Activated CD4-positive, alpha-beta T cell treated with anti-CD3 and anti-CD28 coated beads, Interleukin-2, Interleukin-4, amounts not matched to agents 100 ng/mL and 50 ng/mL, durations not matched to agents 16 hours and 8 hours (primary cell): ENCODE measurements at regions not wholly inside any gene's neighbourhood (a gene's known extent, or its start where the extent isn't known, plus 50 kb on each side); places are given as distances from the start of the nearest gene placed in this dataset.

ENCODE experiments used
- DNase-seq: peaks from one replicate; pipeline ENCODE4 v3.0.0-alpha.2; 2020; ENCODE audit warnings: low spot score

DNA sequence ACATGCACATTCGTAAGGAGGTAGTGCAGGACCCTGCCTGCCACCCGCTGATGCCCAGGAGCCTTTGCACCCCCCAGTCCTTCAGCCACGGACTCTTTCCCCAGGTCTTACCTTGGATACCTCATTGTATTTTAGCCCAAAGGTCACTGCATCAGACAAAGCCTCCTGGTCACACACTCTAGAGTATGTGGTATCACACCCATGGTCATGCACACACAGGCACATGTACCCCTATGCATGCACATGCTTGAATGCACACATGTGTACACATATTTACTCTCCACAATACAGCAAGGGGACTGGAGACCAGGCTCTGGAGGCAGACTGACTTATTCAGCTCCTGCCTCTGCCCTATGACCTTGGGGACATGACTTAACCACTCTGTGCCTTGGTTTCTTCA, 357.5 kb downstream of the C16orf95 start:
- no peak for DNase-seq

DNA sequence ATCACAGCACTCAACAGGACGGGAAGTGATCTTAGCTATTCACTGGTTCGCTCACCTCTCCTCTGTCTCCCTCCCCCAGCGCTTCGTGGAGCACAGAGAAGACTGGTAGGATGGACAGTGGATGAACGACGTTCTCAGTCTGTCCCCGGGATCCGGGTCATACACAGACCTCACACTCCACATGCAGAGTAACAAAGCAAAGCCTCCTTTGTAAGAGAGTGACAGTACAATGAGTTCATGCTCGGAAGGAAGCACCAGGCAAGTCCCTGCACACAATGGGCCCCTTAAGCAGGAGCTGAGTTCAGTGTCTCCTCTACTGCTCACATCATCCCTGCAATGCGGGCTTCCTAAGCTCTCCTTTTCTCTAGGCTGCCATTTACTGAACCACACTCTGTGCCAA, 356.9 kb downstream of the C16orf95 start:
- no peak for DNase-seq

DNA sequence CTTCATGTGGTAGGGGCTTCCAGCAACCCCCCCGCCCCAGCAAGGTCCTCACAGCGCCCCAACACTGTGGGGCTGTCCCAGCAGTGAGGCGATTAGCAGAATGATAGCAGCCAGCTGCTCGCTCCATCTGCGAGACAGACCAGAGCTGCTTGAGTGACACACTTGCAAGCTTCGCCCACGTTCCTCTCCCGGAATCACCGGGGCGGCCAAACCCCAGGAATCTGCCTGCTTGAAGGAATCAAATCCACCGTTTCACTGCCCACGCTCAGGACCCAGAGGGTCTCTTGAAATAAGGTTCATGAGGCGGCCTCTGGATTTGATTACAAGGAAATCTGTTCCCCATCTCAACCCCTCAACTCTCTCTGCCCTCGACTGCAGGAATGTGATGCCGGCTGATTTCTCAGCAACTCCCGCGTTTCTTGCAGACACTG, 356.0 kb downstream of the C16orf95 start:
- DNase-seq = no peak

DNA sequence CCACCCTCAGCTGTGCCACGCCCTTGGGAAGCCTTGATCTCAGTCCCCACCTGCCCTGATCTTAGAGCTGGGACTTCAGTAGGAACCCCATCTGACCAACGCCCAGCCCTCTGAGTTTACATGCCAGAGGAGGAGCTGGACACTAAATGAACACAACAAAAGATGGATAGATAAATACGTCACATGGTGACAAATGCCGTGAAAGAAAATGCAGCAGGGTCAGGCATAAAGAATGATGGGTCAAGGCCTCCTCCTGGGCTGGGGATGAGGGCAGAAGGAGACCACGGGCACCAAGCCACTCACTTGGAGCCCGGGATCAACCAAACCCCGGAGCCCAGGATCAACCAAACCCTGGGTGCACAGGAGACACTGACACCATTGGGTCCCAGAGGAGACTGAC, 354.9 kb downstream of the C16orf95 start:
- DNase-seq = no peak

DNA sequence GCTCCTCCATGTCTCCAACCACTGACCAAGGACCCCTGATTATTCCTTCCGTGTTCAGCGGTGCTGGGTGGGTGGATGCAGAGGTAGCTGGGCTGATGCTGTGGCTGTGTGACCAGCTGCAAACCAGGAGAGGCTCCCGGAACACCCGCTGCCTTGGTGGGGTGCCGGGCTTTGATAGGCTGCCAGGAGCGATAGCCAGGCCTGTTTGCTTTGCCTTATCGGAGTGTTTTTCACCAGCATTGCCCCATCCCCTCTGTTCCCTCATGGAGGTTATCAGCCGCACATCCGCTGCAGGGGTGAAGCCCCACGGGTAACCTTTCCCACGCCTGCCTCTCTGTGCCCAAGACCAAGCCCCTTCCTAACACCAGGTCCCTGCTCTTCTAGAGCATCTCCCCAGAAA, 354.3 kb downstream of the C16orf95 start:
- no peak for DNase-seq

DNA sequence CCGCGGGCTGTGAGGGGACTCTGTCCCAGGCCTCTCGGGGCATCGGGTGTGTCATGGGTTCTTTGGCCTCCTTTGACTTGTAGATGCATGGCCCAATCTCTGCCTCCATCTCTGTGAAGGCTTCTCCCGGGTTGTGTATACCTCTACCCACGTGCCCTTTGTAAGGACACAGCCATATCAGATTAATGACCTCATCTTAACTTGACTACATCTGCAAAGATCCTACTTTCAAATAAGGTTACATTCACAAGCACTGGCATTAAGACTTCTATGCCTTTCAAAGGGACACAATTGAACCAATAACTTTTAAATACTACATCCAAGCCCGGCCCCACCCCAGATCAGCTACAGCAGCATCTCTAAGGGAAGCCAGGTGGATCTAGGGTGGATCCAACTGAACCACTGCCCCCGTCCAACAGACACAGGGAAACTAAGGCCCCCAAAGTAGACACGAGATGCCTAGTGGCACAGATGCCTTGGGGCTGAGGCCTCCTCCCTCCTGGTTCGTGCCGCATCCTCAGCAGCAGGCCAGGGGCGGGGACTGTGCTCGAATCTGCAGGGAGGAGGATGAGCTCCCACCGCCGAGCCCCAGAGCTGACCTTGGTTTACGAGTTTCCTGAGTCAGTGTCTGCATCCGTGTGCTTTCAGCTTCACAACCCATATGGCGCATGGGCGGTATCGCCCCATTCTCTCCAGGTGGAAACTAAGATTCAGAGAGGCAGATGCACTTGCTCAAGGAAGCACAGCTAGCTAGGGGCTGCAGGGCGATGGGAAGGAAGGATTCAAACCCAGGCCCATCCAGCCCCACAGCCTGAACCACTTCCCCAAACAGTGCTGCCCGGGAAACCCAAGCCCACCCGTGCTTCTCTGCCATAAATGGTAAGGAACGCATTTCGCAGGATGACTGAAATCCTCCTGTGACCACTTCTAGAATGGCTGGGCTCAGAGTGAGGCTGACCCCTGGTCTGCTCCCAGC, 353.3 kb downstream of the C16orf95 start:
- no peak for DNase-seq

DNA sequence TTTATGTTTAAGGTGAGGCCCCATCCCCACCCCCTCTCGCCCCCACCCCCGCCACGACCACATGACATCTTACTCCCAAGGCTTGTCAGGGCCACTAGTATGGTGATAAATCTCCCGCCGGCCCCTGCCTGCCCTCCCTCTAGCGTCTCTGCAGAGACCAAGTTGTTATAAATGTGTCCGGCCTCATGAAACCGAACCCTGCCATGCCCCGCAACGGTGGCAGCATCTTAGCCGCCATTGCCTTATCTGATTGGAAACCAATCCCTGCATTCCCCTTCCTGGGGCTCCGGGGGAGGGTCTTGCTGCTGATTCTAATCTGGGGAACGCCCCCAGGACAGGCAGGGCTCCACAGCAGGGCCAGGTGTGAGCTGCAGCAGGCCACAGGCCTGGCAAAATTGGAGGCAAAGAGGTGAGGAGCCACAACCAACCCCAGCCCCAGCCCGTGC, 352.4 kb downstream of the C16orf95 start:
- DNase-seq = no peak

DNA sequence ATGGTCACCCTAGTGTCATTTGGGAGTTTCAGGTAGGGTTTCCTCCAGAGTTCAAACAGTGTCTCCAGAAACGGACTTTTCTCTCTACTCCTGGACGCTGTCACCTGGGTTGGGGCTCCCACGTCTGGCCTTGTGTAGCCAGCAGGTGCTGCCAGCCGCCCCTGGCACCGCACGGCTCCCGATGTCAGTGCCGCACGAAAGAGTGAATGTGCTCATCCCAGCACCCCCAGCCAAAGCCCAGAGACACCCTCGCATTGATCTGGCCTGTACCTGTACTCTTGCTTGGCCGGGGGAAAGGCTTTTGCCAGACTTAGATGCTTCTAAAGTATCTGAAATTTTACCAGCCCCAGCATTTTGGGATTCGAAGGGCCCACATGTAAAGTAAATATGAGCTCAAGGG, 351.9 kb downstream of the C16orf95 start:
- no peak for DNase-seq

DNA sequence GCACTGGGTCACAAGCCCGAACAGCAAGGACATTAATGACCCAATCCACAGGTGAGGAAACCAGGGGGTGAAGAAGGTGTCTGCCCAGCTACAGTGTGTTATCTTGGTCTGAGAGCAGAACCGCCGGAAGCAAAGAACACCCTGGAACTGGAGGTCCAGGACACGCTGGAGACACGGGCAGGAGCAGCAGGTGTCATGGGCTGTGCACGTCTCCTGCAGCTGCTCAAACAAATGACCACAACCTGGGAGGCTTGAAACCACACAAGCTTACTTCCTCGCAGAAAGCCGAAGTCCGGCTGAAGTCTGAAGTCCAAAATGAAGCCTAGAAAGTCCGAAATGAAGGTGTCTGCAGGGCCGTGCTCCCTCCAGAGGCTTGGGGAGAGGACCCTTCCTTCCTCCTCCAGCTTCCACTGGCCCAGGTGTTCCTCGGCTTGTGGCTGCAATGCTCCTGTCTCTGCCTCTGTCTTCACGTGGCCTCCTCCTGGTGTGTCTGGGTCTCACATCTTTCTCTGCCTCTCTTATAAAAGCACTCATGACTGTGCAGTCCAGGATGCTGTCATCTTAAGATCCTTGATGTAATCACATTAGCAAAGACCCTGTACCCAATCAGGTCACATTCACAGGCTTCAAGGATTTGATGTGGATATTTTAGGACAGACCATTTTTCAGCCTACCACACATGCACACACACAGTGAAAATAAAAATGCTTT, 351.2 kb downstream of the C16orf95 start:
- no peak for DNase-seq

DNA sequence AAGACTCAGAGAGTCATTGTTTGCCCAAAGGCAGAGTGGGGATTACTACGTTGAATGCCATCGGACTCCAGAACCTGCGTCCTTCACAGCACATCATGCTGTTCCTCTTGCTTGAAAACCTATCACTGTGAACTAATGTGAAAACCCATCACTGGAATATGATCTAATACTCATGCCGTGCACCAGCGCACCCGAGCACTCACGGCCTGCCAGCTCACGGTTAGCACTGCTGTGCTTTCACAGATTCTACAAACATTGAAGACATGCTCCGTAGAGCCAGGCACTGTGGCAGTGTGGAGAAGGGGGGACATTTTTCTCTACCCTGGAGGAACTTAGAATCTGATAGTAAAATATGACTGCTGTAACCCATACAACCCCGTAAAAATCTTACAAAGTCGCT, 350.4 kb downstream of the C16orf95 start:
- DNase-seq = no peak

DNA sequence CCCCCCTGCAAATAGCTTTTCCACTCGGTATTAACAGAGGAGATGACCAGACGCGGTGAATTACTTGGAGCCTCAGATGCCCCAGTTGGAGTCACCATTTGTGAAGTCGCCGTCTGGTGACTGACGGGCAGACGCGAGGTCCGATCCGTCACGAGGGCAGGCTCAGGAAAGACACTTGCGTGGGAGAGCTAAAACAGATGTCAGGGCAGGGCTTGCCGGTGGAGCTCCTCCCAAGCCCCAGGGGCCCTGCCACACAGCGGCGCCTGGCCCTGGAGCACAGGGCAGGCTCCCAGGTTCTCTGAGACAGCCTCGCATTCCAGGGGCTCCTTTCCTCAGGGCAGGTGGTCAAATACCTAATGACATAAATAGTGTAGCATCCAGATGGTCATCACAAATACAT, 348.3 kb downstream of the C16orf95 start:
- DNase-seq = no peak

DNA sequence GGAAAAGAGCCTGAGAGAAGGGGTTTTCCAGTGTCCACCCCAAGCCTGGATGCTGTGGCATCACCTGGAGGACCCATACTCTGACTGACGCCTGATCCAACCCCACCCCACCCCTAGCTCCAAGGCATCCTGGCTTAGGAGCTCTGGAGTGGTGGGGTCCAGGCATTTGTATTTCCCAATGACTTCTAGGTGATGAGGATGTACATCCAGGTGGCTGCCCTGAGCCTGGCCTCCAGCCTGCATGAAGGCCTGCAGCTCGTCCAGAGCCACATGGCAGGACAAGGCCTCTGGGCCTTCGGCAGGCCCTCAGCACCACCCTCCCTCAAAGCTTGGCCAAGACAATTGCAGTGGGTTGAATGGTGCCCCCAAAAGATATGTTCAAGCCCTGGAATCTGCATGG, 347.5 kb downstream of the C16orf95 start:
- DNase-seq = no peak

DNA sequence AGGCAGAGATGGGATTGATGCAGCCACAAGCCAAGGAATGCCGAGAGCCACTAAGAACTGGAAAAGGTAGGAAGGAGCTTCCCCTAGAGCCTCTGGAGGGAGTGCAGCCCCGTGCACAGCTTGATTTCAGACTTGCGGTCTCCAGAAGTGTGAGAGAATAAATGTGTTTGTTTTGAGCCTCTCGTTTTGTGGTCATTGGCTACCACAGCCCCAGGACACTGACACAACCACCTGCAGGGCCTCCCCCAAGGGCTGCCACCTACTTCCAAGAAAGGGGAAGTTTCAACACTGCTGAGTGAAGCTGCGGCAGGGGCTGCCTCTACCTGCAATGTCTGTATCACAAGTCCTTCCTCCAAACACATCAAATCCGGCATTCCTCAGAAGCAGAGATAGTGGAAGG, 346.9 kb downstream of the C16orf95 start:
- DNase-seq = no peak

DNA sequence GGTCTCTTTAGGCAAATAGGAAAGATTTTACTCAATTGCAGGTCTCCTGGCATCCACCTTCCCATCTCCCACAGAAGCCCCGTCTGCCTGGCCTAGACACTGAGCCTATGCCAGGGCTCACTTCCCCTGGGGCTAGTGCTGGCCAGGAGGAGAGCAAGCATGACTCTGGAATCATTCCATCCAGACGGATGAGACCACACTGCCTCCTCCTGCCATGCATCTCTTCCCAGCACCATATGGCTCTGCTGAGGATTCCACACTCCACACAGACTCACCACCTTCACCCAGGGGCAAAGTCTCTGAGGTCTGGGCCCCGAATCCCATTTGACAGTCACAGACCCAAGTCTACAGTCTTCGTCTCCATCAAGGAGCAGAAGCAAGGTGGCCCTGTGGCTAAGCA, 346.5 kb downstream of the C16orf95 start:
- no peak for DNase-seq

DNA sequence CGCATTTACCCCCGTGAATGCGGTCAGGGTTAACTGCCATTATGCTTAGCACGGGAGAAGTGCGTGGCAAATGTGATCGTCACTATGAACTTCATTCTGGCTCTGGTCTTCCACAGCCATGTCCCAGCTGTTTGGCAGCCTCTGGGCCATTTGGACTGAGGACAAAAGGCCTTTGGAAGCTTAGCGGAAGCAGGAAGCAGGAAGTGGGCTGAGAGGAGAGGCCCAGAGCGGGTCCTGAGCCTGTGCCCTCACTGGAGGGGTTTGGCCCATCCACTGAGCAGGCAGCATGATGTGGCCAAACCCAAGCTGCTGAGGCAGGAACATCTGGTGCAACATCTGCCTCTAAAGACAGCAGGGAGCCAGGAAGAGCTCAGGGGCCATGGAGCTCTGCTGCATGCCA, 345.9 kb downstream of the C16orf95 start:
- no peak for DNase-seq

DNA sequence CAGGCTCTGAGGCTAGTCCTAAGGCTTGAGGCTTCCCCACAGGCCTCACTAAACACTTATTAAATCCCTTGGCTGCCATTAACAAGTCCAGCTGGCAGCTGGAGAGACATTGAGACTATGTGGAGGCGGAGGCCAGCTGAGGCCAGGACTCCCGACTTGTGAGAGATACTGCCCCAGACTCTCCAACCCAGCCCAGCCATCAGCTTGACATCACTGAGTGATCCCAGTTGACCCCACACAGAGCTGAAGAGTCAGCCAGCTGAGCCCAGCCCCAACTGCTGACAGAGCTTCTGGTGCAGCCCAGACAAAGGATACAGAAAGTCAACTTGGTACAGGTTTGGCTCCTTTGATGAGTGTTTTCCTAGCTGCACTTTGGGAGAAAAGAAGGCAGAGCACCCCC, 343.1 kb downstream of the C16orf95 start:
- no peak for DNase-seq

DNA sequence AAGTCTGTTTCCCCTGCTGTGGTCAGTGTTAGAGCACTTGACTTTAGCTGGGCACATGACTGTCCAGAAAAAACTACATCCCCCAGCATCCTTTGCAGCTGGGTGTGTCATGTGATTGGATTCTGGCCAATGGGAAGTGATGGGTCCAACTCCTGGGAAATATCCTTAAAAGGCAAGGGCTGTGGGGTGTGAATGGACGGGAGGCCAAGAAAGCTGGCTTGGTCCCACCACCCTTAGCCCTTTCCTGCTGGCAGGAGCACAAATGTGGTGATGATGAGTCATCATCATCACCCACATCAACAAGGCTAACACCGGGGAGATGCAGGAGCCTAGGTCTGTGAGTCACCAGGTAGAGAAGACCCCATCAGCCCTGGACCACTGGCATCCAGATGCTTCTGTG, 341.7 kb downstream of the C16orf95 start:
- DNase-seq = peak; percentile 11

DNA sequence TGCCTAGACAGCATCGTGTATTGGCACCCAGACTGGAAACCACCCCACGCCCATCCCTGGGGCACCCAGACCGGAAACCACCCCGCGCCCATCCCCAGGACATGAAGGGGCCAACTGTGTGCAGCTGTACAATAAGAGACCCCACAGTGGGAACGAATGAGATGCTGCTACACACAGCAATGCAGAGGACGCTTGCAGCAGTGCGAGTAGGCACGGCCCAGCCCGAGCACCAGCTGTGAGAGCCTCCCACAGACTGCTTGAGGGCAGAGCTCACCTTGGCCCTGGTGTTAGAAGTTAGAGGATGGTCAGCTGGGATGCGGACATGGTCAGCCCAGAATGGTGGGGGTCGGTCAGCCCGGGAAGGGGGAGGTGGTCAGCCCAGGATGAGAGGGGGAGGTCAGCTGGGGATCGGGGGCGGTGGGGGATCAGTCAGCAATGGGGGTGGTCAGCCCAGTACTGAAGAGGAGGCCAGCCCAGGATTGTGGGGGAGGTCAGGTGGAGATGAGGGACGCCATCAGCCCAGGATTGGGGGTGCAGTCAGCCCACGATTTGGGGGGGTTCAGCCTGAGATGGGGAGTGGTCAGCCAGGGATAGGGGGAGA, 340.0 kb downstream of the C16orf95 start:
- DNase-seq = no peak

DNA sequence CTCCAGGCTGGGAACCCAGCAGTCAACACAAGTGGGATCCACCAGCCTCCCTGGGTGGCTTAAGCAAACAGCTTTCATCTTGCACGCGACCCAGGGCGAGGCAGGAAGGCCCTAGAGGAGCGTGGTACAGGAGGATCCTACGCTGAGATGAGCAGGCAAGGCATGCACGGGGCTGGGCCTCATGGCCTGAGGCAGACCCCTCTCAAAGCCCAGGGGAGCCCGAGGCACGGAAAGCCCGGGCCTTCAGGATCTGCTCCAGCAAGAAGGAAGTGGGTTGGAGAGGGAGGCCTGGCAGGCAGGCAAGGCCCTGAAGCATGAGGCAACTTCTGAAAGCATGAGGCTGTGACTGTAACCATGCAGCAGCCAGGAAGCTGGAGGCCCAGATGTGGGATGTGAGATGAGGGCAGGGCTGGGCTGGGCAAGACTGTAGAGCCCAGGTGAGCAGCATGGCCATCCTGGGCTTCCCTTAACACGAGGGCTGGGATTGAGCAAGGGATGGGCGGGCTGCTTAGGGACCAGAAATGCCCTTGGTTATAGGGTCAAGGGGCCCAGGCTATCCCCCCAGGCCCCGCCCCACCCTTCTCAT, 338.7 kb downstream of the C16orf95 start:
- DNase-seq = no peak

DNA sequence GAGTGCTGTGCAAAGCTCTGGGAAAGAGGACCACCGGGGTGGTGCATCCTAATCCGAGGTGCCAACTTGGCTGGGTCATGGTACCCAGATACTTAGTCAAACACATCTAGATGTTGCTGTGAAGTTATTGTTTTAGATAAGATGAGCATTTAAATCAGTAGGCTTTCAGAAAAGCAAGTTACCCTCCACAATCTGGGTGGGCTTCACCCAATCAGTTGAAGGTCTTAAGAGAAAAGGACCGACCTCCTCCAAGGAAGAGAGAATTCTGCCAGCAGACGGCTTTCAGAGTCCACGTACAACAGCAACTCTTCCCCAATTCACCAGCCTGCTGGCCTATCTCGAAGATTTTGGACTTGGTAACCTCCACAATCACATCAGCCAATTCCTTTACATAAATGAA, 338.1 kb downstream of the C16orf95 start:
- no peak for DNase-seq

DNA sequence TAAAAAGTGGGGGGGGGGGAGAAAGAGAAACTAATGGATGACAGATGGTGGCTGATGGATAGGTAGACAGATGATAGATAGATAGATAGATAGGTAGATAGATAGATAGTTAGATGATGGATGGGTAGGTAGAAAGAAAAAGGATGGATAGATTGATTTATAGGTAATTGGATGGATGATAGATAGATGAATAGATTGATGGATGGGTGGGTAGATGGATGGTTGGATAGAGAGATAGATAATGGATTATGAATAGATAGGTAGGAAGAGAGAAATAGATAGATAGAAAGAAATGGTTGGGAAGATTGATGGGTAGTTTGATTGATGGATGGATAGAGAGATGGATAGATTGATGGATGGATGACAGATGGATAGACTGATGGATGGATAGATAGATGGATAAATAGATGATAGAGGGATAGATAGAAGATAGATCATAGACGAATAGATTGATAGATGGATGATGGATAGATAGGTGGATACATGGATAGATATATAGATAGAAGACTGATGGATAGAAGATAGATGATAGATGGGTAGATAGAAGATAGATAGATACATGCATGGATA, 337.1 kb downstream of the C16orf95 start:
- DNase-seq = no peak

DNA sequence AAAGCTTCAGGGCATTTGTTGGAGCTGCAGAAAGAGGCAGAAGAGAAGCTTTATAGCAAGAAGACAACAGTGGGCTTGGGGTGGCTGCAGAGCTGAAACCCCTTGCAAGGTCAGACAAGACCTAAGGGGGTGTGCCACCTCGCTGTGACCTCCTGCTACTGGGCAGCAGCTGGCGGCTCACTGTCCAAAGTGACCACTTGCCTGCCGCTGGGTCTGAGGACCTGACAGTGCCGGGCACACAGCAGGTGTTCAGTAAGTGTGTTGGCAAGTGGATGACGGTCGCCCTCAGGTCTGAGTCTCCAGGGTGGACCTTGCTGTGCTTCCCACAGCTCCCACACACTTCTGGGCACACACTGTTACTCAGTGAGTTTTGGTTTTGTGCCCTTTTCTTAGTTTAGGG, 336.5 kb downstream of the C16orf95 start:
- no peak for DNase-seq

DNA sequence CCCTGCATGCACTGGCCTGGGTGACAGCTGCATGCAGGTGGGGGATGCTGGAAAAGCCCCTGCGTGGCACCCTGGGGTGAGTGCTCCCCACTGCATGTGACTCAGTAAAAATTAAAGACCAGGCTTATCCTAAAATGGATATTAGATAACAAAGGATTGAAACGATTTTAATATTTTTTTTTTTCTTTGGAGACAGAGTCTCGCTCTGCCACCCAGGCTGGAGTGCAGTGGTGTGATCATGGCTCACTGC, 334.9 kb downstream of the C16orf95 start:
- DNase-seq = no peak
